Urinary bladder (tissue), 3 donors: ENCODE measurements at regions not wholly inside any gene's neighbourhood (a gene's known extent, or its start where the extent isn't known, plus 50 kb on each side); places are given as distances from the start of the nearest gene placed in this dataset.

Experiments used
- DNase-seq: peaks from one replicate; pipeline ENCODE4 v3.0.0-alpha.2; 2015; ENCODE audit errors: extremely low spot score
- H3K27ac ChIP-seq: one replicate; pipeline ENCODE4 v1.5.1; 2013; ENCODE audit warnings: low read depth, mild to moderate bottlenecking, moderate library complexity
- H3K36me3 ChIP-seq: one replicate; pipeline ENCODE4 v1.6.1; 2013; ENCODE audit warnings: mild to moderate bottlenecking, moderate library complexity; ENCODE audit not compliant: insufficient read depth
- H3K4me1 ChIP-seq: one replicate; pipeline ENCODE4 v1.6.1; 2013; ENCODE audit warnings: mild to moderate bottlenecking, moderate library complexity; ENCODE audit not compliant: insufficient read depth
- H3K4me3 ChIP-seq: one replicate; pipeline ENCODE4 v1.5.1; 2013; ENCODE audit warnings: low read depth, low read length
- WGBS: extraction: QIAGEN DNeasy Blood & Tissue Kit; methylation state at CpG from one replicate; pipeline ENCODE4 v1.1.7; 2013; 5-methylcytosine and 5-hydroxymethylcytosine counted together
- donor health status: healthy with polysubstance abuse.
- donor health status: healthy.

- H3K4me3 ChIP-seq = no peak overlapping the region
- WGBS = 92% methylated on average over 2 of the region's 2 CpGs
- no peak overlapping the region for H3K27ac ChIP-seq
- no peaks in the 10 kb centered on the region for H3K4me1 ChIP-seq
- H3K36me3 ChIP-seq = peaks cover 2% of the 10 kb centered on the region
- DNase-seq = no peak
Measured at GRCh38 chr12:19981944-19982343, 386.4 kb upstream of the PDE3A start.

GRCh38 chr12:19988001-19988400 is 380.3 kb upstream of the PDE3A start:
- 35% methylated on average over 2 of the region's 2 CpGs for WGBS
- Histone ChIP-seq H3K4me1 (no peaks in the 10 kb centered on the region), H3K4me3 (no peak overlapping the region), H3K36me3 (peaks cover 2% of the 10 kb centered on the region), H3K27ac (no peak overlapping the region)
- no peak for DNase-seq

- Histone ChIP-seq H3K27ac (no peak overlapping the region), H3K4me1 (no peaks in the 10 kb centered on the region), H3K4me3 (no peak overlapping the region), H3K36me3 (peaks cover 2% of the 10 kb centered on the region)
- DNase-seq = peak; percentile 71
- WGBS = 15% methylated on average over 3 of the region's 3 CpGs
Measured at GRCh38 chr12:19988459-19988873, 379.9 kb upstream of the PDE3A start.

GRCh38 chr12:19988948-19989347 is 379.4 kb upstream of the PDE3A start:
- Histone ChIP-seq H3K36me3 (peaks cover 2% of the 10 kb centered on the region), H3K4me1 (no peaks in the 10 kb centered on the region), H3K4me3 (no peak overlapping the region), H3K27ac (no peak overlapping the region)
- DNase-seq = peak; percentile 23
- WGBS = 60% methylated on average over 1 of the region's 1 CpG

- Histone ChIP-seq H3K4me1 (no peaks in the 10 kb centered on the region), H3K4me3 (no peak overlapping the region), H3K36me3 (no peaks in the 10 kb centered on the region), H3K27ac (no peak overlapping the region)
- DNase-seq = no peak
- 87% methylated on average over 3 of the region's 3 CpGs for WGBS
Measured at GRCh38 chr12:19991146-19991545, 377.2 kb upstream of the PDE3A start.

- H3K27ac ChIP-seq = no peak overlapping the region
- no peak overlapping the region for H3K4me3 ChIP-seq
- WGBS = 86% methylated on average over 2 of the region's 2 CpGs
- no peaks in the 10 kb centered on the region for H3K36me3 ChIP-seq
- no peak for DNase-seq
- no peaks in the 10 kb centered on the region for H3K4me1 ChIP-seq
Measured at GRCh38 chr12:19992311-19992710, 376.0 kb upstream of the PDE3A start.

DNA sequence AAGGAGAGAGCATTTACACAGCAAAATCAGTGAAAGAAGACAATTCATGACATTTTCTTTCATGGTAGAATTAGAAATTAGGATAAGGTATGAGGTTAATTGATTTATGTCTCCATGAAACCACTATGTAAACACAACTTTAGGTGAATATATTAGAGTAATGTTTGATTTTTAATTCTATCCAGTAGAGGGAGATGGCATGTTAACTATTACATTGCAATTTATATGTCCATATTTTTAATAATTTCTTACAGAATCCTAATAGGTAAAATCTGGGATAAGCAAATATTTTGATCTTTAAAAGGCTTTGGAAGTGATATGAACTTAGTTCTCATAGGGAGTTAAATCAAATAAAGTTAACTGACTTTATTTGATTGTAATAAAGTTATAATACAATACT is 373.4 kb upstream of the PDE3A start:
- Histone ChIP-seq H3K4me3 (no peak overlapping the region), H3K36me3 (no peaks in the 10 kb centered on the region), H3K27ac (no peak overlapping the region), H3K4me1 (no peaks in the 10 kb centered on the region)
- DNase-seq = no peak

DNA sequence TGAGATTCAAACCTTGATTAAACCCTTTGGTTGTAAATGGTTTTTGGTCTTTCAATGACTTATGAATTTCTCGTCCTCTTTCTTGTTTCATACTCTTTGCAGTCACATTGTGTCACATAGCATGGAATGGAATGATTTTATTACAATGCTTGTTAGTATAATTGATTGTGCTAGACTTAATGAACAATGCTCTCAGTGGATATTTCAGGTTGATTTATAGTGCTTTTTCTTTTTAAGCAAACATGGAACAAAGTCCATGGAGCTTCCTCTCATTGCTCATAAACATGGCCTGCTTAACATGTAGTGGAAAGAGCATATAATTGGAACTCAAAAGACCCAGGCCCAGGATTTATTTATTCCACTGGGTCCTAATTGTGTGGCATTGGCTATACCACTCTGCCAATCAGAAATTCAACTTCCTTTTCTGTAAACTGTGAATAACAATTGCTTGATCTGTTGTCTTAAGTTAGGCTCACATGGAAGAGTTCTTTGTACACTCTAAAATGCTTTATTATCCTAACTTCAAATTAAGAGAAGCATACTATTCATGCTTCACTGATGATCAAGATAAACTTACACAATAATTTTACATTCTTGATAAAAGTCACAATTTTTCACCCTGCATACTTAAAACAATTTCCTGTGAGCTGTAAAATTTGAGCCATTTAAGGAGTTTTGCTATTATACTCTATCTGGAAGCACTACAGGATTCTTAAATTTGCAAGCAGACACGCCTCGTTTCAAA is 370.5 kb upstream of the PDE3A start:
- Histone ChIP-seq H3K4me1 (no peaks in the 10 kb centered on the region), H3K4me3 (no peak overlapping the region), H3K27ac (no peak overlapping the region), H3K36me3 (no peaks in the 10 kb centered on the region)
- 89% methylated on average over 3 of the region's 3 CpGs for WGBS
- no peak for DNase-seq

DNA sequence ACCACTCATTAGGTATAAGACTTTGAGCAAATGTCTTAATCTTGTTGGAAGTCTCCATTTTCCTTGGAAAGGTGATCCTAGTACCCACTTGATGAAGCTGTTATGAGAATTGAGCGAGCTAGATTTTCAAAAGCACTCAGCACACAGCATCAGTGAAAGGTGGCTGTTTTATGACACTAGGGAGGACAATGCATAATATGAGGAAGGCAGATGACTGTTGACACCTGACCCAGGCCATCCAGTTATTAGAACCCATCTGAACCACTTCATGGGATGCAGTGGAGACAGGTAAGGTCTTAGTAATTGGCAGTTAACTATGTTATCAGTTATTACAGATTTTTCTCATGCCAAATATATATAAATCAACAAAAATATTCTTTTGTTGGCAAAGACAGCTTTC is 369.9 kb upstream of the PDE3A start:
- DNase-seq = no peak

DNA sequence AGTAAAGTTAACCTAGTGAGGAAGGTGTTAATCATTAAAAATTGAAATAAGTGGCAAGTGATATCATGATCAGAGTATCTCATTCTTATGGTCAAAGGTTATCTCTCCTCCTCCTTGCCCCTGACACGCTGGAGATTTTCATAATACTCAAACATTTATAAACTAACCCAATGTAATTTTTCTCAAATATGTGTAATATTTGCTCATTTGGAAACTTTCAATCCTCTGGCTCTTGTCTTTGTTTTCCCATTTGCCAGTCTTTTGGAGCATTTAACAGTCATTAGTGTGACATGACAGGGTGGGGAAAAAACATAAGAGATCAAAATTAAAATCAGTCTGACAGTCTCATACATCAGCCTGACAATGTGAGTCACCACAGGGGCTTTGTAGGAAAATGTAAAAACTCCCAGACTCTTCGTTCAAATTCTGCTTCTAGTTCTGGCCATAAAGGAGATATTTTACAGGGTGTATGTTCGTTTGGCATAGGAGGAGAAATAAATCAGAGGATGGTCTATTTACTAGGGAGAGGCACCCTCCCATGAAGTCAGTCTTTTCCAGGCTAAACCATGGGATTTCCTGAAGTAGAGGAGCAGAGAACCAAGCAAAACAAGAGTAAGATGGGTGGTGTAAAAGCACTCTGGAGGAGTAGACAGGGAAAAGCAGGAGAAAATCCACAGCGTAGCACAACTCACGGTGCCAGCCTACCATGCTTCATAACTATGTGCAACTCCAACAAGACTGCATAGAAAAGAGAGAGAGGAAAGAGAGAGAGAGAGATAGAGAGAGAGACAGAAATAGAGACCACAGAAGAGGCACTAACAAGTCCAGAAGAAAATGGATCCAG is 369.2 kb upstream of the PDE3A start:
- Histone ChIP-seq H3K4me3 (no peak overlapping the region), H3K27ac (no peak overlapping the region)
- WGBS = 81% methylated on average over 5 of the region's 5 CpGs

More for the DNA sequence above, 369.9 kb upstream of the PDE3A start:
- Histone ChIP-seq H3K36me3 (no peaks in the 10 kb centered on the region), H3K4me3 (no peak overlapping the region), H3K27ac (no peak overlapping the region), H3K4me1 (no peaks in the 10 kb centered on the region)
- 93% methylated on average over 1 of the region's 1 CpG for WGBS

GRCh38 chr12:19999805-20000138 is 368.6 kb upstream of the PDE3A start:
- Histone ChIP-seq H3K4me3 (no peak overlapping the region), H3K27ac (no peak overlapping the region), H3K4me1 (no peaks in the 10 kb centered on the region), H3K36me3 (no peaks in the 10 kb centered on the region)
- DNase-seq = no peak
- 82% methylated on average over 1 of the region's 1 CpG for WGBS

More for the DNA sequence above, 369.2 kb upstream of the PDE3A start:
- H3K4me1 ChIP-seq = no peaks in the 10 kb centered on the region
- no peak for DNase-seq
- H3K36me3 ChIP-seq = no peaks in the 10 kb centered on the region

DNA sequence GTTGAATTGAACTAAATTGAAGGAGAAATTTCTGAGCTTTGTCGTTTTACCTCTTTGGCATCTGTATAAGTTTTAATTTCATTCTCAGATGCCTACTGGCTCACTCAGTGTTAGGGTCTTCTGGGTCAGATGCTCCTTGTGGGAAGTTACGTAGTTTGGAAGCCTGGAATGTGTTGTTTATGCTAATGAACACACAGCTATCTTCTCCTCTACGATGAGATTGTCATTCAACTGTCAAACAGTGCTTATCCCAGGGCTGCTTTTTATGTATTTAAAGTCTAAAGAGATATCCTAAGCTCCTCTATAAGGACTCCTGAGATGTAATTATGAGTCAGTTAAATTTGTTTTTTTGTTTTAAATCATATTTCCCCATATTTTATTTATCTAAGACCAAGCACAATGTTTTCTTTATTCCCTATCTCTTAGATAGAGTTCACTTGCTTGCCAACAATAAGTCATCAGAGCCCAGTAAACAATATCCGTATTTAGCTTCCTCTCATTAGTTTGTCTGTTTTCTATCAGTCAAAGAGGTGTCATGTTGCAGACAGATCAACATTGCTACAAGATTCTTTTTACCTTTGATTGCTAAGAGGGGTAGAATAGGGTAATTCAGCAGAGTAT is 368.0 kb upstream of the PDE3A start:
- DNase-seq = no peak
- H3K36me3 ChIP-seq = no peaks in the 10 kb centered on the region
- 34% methylated on average over 4 of the region's 4 CpGs for WGBS
- H3K4me3 ChIP-seq = no peak overlapping the region
- H3K27ac ChIP-seq = no peak overlapping the region
- H3K4me1 ChIP-seq = no peaks in the 10 kb centered on the region

DNA sequence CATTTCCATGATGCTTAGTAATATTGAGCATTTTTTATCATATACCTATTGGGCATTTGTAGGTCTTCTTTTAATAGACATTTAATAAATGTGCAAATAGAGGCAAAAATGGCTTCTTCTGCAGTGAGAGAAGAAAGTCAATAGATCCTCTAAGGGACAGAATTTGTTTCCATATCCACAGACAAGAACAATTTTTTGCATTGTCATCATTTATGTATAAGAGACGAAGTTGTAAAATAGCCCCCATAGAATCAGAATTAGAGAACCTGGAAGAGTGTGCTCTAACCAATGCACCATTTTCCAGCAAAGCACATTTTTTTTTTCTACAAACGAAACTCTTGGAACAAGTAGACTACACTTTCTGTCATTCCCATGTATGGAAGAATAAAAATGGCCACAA is 365.1 kb upstream of the PDE3A start:
- Histone ChIP-seq H3K4me3 (no peak overlapping the region), H3K4me1 (no peaks in the 10 kb centered on the region), H3K36me3 (no peaks in the 10 kb centered on the region), H3K27ac (no peak overlapping the region)
- WGBS = 95% methylated on average over 2 of the region's 2 CpGs
- DNase-seq = no peak

GRCh38 chr12:20004952-20005351 is 363.4 kb upstream of the PDE3A start:
- no peak overlapping the region for H3K4me3 ChIP-seq
- H3K4me1 ChIP-seq = no peaks in the 10 kb centered on the region
- DNase-seq = no peak
- WGBS = 91% methylated on average over 2 of the region's 2 CpGs
- H3K27ac ChIP-seq = no peak overlapping the region
- H3K36me3 ChIP-seq = no peaks in the 10 kb centered on the region
